Right atrium auricular region (tissue), 2 donors: ENCODE measurements at regions not wholly inside any gene's neighbourhood (a gene's known extent, or its start where the extent isn't known, plus 50 kb on each side); places are given as distances from the start of the nearest gene placed in this dataset.

Experiments used
- DNase-seq: peaks from one replicate; pipeline ENCODE4 v3.0.0-alpha.2; 2019; ENCODE audit warnings: low spot score
- H3K27ac ChIP-seq, 2 donors: fragments of 200-600 bp; sonication (generic); 1 replicate in 1 of 2; 2 replicates in 1 of 2; pipeline ENCODE4 v1.5.1; 2016 to 2019
- H3K27me3 ChIP-seq, 2 donors: fragments of 200-600 bp; sonication (generic); one replicate each; pipeline versions ENCODE4 v1.5.1 to v1.6.0; 2017 to 2019
- H3K36me3 ChIP-seq: fragments of 200-600 bp; sonication (generic); one replicate; pipeline ENCODE4 v1.5.1; 2016
- H3K4me1 ChIP-seq, 2 donors: fragments of 200-600 bp; sonication (generic); one replicate each; pipeline versions ENCODE4 v1.5.1 to v1.6.0; 2017 to 2019
- H3K4me3 ChIP-seq, 2 donors: fragments of 200-600 bp; sonication (generic); 1 replicate in 1 of 2; 2 replicates in 1 of 2; pipeline ENCODE4 v1.5.1; 2017 to 2019; ENCODE audit warnings: mild to moderate bottlenecking in 1 of 2, moderate library complexity in 1 of 2
- H3K9me3 ChIP-seq, 2 donors: fragments of 200-600 bp; sonication (generic); one replicate each; pipeline ENCODE4 v1.5.1; 2019
- CTCF ChIP-seq, 2 donors: fragments of 200-600 bp; sonication (generic); IDR thresholded peaks; one replicate each; pipeline ENCODE4 v1.5.1; 2019; ENCODE audit warnings: antibody characterized with exemption in 2 of 2

DNA sequence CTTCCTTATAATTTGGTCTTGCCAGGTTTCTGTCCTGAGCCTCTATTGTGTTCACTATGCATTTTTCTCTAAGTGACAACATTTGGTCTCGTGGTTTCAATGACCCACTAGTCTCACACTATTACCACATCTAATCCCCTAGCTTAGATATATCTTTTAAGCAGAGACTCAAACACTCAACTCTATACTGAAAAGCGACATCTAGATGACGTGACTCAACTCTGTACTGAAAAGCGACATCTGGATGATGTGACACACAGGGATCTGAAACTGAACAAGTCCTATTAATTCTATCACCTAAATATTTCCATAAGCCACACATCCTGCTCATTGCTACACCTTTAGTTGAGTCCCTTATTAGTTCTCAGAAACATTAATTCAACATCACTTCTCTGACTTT lies 141.7 kb upstream of the MBNL1 start:
- no peak overlapping the region for H3K4me3 ChIP-seq
- no peaks in the 10 kb centered on the region for H3K27me3 ChIP-seq
- no peaks in the 10 kb centered on the region for H3K9me3 ChIP-seq
- no peak for TF ChIP-seq CTCF (IDR thresholded peaks at IDR 0.05)
- no peaks in the 10 kb centered on the region for H3K36me3 ChIP-seq
- DNase-seq, result no peak
- no peak overlapping the region for H3K27ac ChIP-seq
- no peaks in the 10 kb centered on the region for H3K4me1 ChIP-seq

- no peak for TF ChIP-seq CTCF (IDR thresholded peaks at IDR 0.05)
- H3K4me3 ChIP-seq, result no peak overlapping the region
- H3K36me3 ChIP-seq, result no peaks in the 10 kb centered on the region
- no peaks in the 10 kb centered on the region for H3K9me3 ChIP-seq
- no peak overlapping the region for H3K27ac ChIP-seq
- DNase-seq, result no peak
- H3K4me1 ChIP-seq, result no peaks in the 10 kb centered on the region
- H3K27me3 ChIP-seq, result no peaks in the 10 kb centered on the region
These were observed 140.4 kb upstream of the MBNL1 start for GRCh38 chr3:152128356-152128755.

- TF ChIP-seq CTCF (IDR thresholded peaks at IDR 0.05), result no peak
These were observed 129.1 kb upstream of the MBNL1 start for GRCh38 chr3:152139651-152140050.

GRCh38 chr3:152146461-152146860 lies 122.3 kb upstream of the MBNL1 start:
- DNase-seq, result no peak
- no peaks in the 10 kb centered on the region for H3K4me1 ChIP-seq
- H3K36me3 ChIP-seq, result no peaks in the 10 kb centered on the region
- no peak for TF ChIP-seq CTCF (IDR thresholded peaks at IDR 0.05)
- H3K27me3 ChIP-seq, result no peaks in the 10 kb centered on the region
- H3K9me3 ChIP-seq, result no peaks in the 10 kb centered on the region
- H3K27ac ChIP-seq, result no peak overlapping the region
- H3K4me3 ChIP-seq, result no peak overlapping the region

More at GRCh38 chr3:152139651-152140050, 129.1 kb upstream of the MBNL1 start:
- Histone ChIP-seq H3K36me3 (no peaks in the 10 kb centered on the region), H3K27ac (no peak overlapping the region), H3K4me3 (no peak overlapping the region), H3K9me3 (peaks cover 0 to 7% of the 10 kb centered on the region in 2 donors), H3K4me1 (no peaks in the 10 kb centered on the region), H3K27me3 (no peaks in the 10 kb centered on the region)
- no peak for DNase-seq

DNA sequence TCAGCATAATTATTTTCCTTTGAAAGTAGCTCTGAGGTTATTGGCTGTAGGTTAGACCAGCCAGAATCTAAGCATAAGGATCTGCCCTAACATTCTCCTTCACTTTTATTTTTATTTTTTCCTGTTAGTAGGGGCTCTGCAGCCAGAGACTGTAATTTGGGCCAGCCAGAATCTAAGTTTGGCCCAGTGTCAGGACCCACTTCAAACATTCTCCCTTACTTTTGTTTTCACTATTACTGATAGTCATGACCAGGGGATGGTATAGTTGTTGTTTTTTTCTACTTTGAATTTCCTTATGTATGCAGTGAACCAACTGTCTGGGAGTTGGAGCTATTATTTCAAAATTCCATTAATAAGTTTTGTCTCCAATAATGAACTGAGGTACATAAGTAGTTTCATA lies 121.0 kb upstream of the MBNL1 start:
- Histone ChIP-seq H3K27ac (no peak overlapping the region), H3K27me3 (no peaks in the 10 kb centered on the region), H3K9me3 (no peaks in the 10 kb centered on the region), H3K4me1 (no peaks in the 10 kb centered on the region), H3K4me3 (no peak overlapping the region), H3K36me3 (no peaks in the 10 kb centered on the region)
- no peak for TF ChIP-seq CTCF (IDR thresholded peaks at IDR 0.05)
- no peak for DNase-seq

DNA sequence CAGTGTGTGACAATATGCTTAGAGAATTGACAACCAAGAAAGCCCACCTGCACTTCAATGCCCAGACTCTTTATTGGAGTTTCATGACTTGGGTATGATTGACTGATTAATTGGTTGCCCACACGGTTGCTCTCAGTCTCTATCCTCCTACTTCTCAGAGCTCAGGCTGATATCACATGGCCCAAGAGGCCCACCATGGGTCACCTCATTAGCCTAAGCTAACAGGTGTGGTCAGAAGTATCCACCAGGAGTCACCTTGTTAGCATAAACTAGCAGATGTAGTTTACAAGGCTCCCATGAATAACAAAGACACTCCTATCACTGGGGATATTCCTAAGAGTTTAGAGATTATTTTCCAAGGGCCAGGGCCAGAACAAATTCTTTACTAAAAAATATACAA lies 120.2 kb upstream of the MBNL1 start:
- Histone ChIP-seq H3K27ac (no peak overlapping the region), H3K4me1 (no peaks in the 10 kb centered on the region), H3K4me3 (no peak overlapping the region), H3K9me3 (no peaks in the 10 kb centered on the region), H3K36me3 (no peaks in the 10 kb centered on the region), H3K27me3 (no peaks in the 10 kb centered on the region)
- no peak for DNase-seq
- TF ChIP-seq CTCF (IDR thresholded peaks at IDR 0.05), result no peak
